PC-9 (cell line): ENCODE measurements at regions not wholly inside any gene's neighbourhood (a gene's known extent, or its start where the extent isn't known, plus 50 kb on each side); places are given as distances from the start of the nearest gene placed in this dataset.

Source experiments
- CTCF ChIP-seq: fragments of 200-600 bp; sonication (generic); conservative IDR thresholded peaks from 2 replicates; pipeline ENCODE4 v1.6.1; 2017; ENCODE audit warnings: mixed run types, antibody characterized with exemption, mild to moderate bottlenecking, moderate library complexity
- EZH2 ChIP-seq: fragments of 200-600 bp; sonication (generic); IDR thresholded peaks from 2 replicates; pipeline ENCODE4 v1.8.0; 2017; ENCODE audit warnings: antibody characterized with exemption, low read depth

GRCh38 chr7:46809886-46810285 is 772.0 kb downstream of the TNS3 start:
- TF ChIP-seq CTCF (no peak), EZH2 (no peak)
